Trophoblast cell (in vitro differentiated cells and primary cell): ENCODE measurements at regions not wholly inside any gene's neighbourhood (a gene's known extent, or its start where the extent isn't known, plus 50 kb on each side); places are given as distances from the start of the nearest gene placed in this dataset.

Source experiments
- DNase-seq, 2 donors: peaks; one replicate each; pipeline ENCODE4 v3.0.0-alpha.2; 2016
- H2AFZ ChIP-seq: 2 replicates; pipeline ENCODE4 v1.6.1; 2013; ENCODE audit warnings: low read length, moderate library complexity, mild to moderate bottlenecking; ENCODE audit not compliant: insufficient read depth, poor library complexity
- H2AK5ac ChIP-seq: 2 replicates; pipeline ENCODE4 v1.6.1; 2013; ENCODE audit warnings: mild to moderate bottlenecking, low read length
- H2BK120ac ChIP-seq: 2 replicates; pipeline ENCODE4 v1.6.1; 2013; ENCODE audit warnings: low read length, mild to moderate bottlenecking, moderate library complexity; ENCODE audit not compliant: insufficient read depth, poor library complexity
- H2BK12ac ChIP-seq: 2 replicates; pipeline ENCODE4 v1.6.1; 2013; ENCODE audit warnings: mild to moderate bottlenecking, low read length, moderate library complexity
- H2BK5ac ChIP-seq: 2 replicates; pipeline ENCODE4 v1.6.1; 2013; ENCODE audit warnings: low read length, low read depth, moderate library complexity, mild to moderate bottlenecking; ENCODE audit not compliant: poor library complexity
- H3K14ac ChIP-seq: 2 replicates; pipeline ENCODE4 v1.6.1; 2013; ENCODE audit warnings: mild to moderate bottlenecking, low read length
- H3K18ac ChIP-seq: 2 replicates; pipeline ENCODE4 v1.6.1; 2013; ENCODE audit warnings: mild to moderate bottlenecking, low read length
- H3K23ac ChIP-seq: 2 replicates; pipeline ENCODE4 v1.6.1; 2013; ENCODE audit warnings: low read length
- H3K27ac ChIP-seq: 2 replicates; pipeline ENCODE4 v1.5.1; 2013; ENCODE audit warnings: low read depth, mild to moderate bottlenecking, inconsistent platforms, low read length, moderate library complexity
- H3K27me3 ChIP-seq: 2 replicates; pipeline ENCODE4 v1.6.1; 2013; ENCODE audit warnings: inconsistent platforms, mild to moderate bottlenecking, low read length, moderate library complexity; ENCODE audit not compliant: insufficient read depth
- H3K36me3 ChIP-seq, 2 experiments: 1 replicate in 1 of 2; 2 replicates in 1 of 2; pipeline ENCODE4 v1.6.1; 2013; ENCODE audit warnings: low read length in 2 of 2, mild to moderate bottlenecking in 2 of 2, moderate library complexity in 1 of 2; ENCODE audit not compliant: insufficient read depth in 2 of 2, control insufficient read depth in 1 of 2
- H3K4ac ChIP-seq: 2 replicates; pipeline ENCODE4 v1.6.1; 2013; ENCODE audit warnings: low read depth, mild to moderate bottlenecking, low read length, moderate library complexity
- H3K4me1 ChIP-seq, 2 experiments: 1 replicate in 1 of 2; 2 replicates in 1 of 2; pipeline ENCODE4 v1.6.1; 2013; ENCODE audit warnings: low read length in 2 of 2, mild to moderate bottlenecking in 2 of 2, moderate library complexity in 1 of 2; ENCODE audit not compliant: insufficient read depth in 2 of 2, control insufficient read depth in 1 of 2
- H3K4me2 ChIP-seq: 2 replicates; pipeline ENCODE4 v1.6.1; 2013; ENCODE audit warnings: inconsistent platforms, mild to moderate bottlenecking, low read length, moderate library complexity
- H3K4me3 ChIP-seq: 2 replicates; pipeline ENCODE4 v1.5.1; 2013; ENCODE audit warnings: mild to moderate bottlenecking, low read depth, low read length, inconsistent platforms
- H3K79me1 ChIP-seq: one replicate; pipeline ENCODE4 v1.6.1; 2013; ENCODE audit warnings: low read length
- H3K79me2 ChIP-seq: 2 replicates; pipeline ENCODE4 v1.6.1; 2013; ENCODE audit warnings: low read length, mild to moderate bottlenecking; ENCODE audit not compliant: control insufficient read depth, insufficient read depth, poor library complexity
- H3K9ac ChIP-seq: 2 replicates; pipeline ENCODE4 v1.6.1; 2013; ENCODE audit warnings: mild to moderate bottlenecking, low read length
- H3K9me3 ChIP-seq: 2 replicates; pipeline ENCODE4 v1.6.1; 2013; ENCODE audit warnings: low read depth, mild to moderate bottlenecking, control low read depth, inconsistent platforms, low read length; ENCODE audit not compliant: insufficient read depth
- H4K12ac ChIP-seq: 2 replicates; pipeline ENCODE4 v1.6.1; 2013; ENCODE audit warnings: low read depth, mild to moderate bottlenecking, low read length, moderate library complexity
- H4K8ac ChIP-seq: 2 replicates; pipeline ENCODE4 v1.6.1; 2013; ENCODE audit warnings: low read depth, mild to moderate bottlenecking, low read length, moderate library complexity
- H4K91ac ChIP-seq: one replicate; pipeline ENCODE4 v1.6.1; 2013; ENCODE audit warnings: low read depth, mild to moderate bottlenecking, low read length, moderate library complexity
- WGBS: extraction: QIAGEN DNeasy Blood & Tissue Kit; methylation state at CpG from one replicate; pipeline ENCODE4 v1.1.7; 2013; ENCODE audit warnings: missing lambda C conversion rate; ENCODE audit not compliant: insufficient read length, insufficient coverage; ENCODE audit errors: extremely low coverage; 5-methylcytosine and 5-hydroxymethylcytosine counted together

GRCh38 chr17:79221597-79221996 is 147.0 kb downstream of the ENGASE start:
- Histone ChIP-seq H3K4me3 (no peak overlapping the region), H3K27ac (no peak overlapping the region), H3K4me1 (no peaks in the 10 kb centered on the region), H3K36me3 (no peaks in the 10 kb centered on the region), H3K79me1 (no peaks in the 10 kb centered on the region), H4K8ac (no peak overlapping the region), H2AK5ac (no peak overlapping the region), H3K79me2 (no peaks in the 10 kb centered on the region), H2BK5ac (no peak overlapping the region), H3K23ac (no peak overlapping the region), H3K18ac (no peak overlapping the region), H4K12ac (no peak overlapping the region), H2BK120ac (no peak overlapping the region), H3K9ac (no peak overlapping the region), H3K4ac (no peak overlapping the region), H2AFZ (no peak overlapping the region), H3K9me3 (peaks cover 2% of the 10 kb centered on the region), H3K27me3 (peaks cover 13% of the 10 kb centered on the region), H4K91ac (no peak overlapping the region), H3K14ac (no peak overlapping the region), H2BK12ac (no peak overlapping the region), H3K4me2 (no peak overlapping the region)
- no peak for DNase-seq
- no CpG with 5 or more reads among the region's 8 CpGs for WGBS

GRCh38 chr17:79220713-79221291 is 146.2 kb downstream of the ENGASE start:
- no peak overlapping the region for H2BK5ac ChIP-seq
- no peak overlapping the region for H2AK5ac ChIP-seq
- no peak for DNase-seq
- H3K27ac ChIP-seq: no peak overlapping the region
- no peak overlapping the region for H3K4ac ChIP-seq
- no peak overlapping the region for H4K91ac ChIP-seq
- no peak overlapping the region for H4K8ac ChIP-seq
- H3K79me1 ChIP-seq: no peaks in the 10 kb centered on the region
- H3K18ac ChIP-seq: no peak overlapping the region
- no peak overlapping the region for H3K23ac ChIP-seq
- no peak overlapping the region for H3K14ac ChIP-seq
- peaks cover 2% of the 10 kb centered on the region for H3K9me3 ChIP-seq
- no peaks in the 10 kb centered on the region for H3K36me3 ChIP-seq
- H3K27me3 ChIP-seq: peaks cover 13% of the 10 kb centered on the region
- H3K4me2 ChIP-seq: peak overlapping the region; percentile 3
- H2BK12ac ChIP-seq: no peak overlapping the region
- H4K12ac ChIP-seq: no peak overlapping the region
- no peaks in the 10 kb centered on the region for H3K4me1 ChIP-seq
- H3K79me2 ChIP-seq: no peaks in the 10 kb centered on the region
- no peak overlapping the region for H3K9ac ChIP-seq
- no peak overlapping the region for H3K4me3 ChIP-seq
- no peak overlapping the region for H2BK120ac ChIP-seq
- no CpG with 5 or more reads among the region's 21 CpGs for WGBS
- no peak overlapping the region for H2AFZ ChIP-seq

GRCh38 chr17:79220201-79220712 is 145.6 kb downstream of the ENGASE start:
- H3K14ac ChIP-seq: no peak overlapping the region
- H3K79me1 ChIP-seq: no peaks in the 10 kb centered on the region
- no CpG with 5 or more reads among the region's 23 CpGs for WGBS
- H2AK5ac ChIP-seq: no peak overlapping the region
- DNase-seq: no peak
- H3K4ac ChIP-seq: no peak overlapping the region
- no peak overlapping the region for H3K23ac ChIP-seq
- no peaks in the 10 kb centered on the region for H3K36me3 ChIP-seq
- no peak overlapping the region for H3K27ac ChIP-seq
- H2AFZ ChIP-seq: no peak overlapping the region
- H2BK5ac ChIP-seq: no peak overlapping the region
- H2BK120ac ChIP-seq: no peak overlapping the region
- H3K27me3 ChIP-seq: peaks cover 13% of the 10 kb centered on the region
- H3K4me2 ChIP-seq: peak overlapping the region; percentile 3
- no peak overlapping the region for H2BK12ac ChIP-seq
- no peak overlapping the region for H3K4me3 ChIP-seq
- H4K12ac ChIP-seq: no peak overlapping the region
- no peak overlapping the region for H3K18ac ChIP-seq
- no peak overlapping the region for H3K9ac ChIP-seq
- no peak overlapping the region for H4K8ac ChIP-seq
- no peaks in the 10 kb centered on the region for H3K9me3 ChIP-seq
- H3K4me1 ChIP-seq: no peaks in the 10 kb centered on the region
- H4K91ac ChIP-seq: no peak overlapping the region
- H3K79me2 ChIP-seq: no peaks in the 10 kb centered on the region

GRCh38 chr17:79219208-79219935 is 144.7 kb downstream of the ENGASE start:
- Histone ChIP-seq H3K4me1 (no peaks in the 10 kb centered on the region), H4K12ac (no peak overlapping the region), H3K36me3 (no peaks in the 10 kb centered on the region), H3K79me2 (no peaks in the 10 kb centered on the region), H3K27ac (no peak overlapping the region), H2BK5ac (no peak overlapping the region), H2BK120ac (no peak overlapping the region), H3K14ac (no peak overlapping the region), H4K91ac (no peak overlapping the region), H3K79me1 (no peaks in the 10 kb centered on the region), H3K4me3 (no peak overlapping the region), H2AK5ac (no peak overlapping the region), H3K4ac (no peak overlapping the region), H3K9me3 (no peaks in the 10 kb centered on the region), H4K8ac (no peak overlapping the region), H3K4me2 (no peak overlapping the region), H3K27me3 (peaks cover 13% of the 10 kb centered on the region), H2AFZ (no peak overlapping the region), H3K23ac (no peak overlapping the region), H2BK12ac (no peak overlapping the region), H3K18ac (no peak overlapping the region), H3K9ac (no peak overlapping the region)
- no peak for DNase-seq
- WGBS: no CpG with 5 or more reads among the region's 18 CpGs
